HG03064 (cell line): ENCODE measurements at regions not wholly inside any gene's neighbourhood (a gene's known extent, or its start where the extent isn't known, plus 50 kb on each side); places are given as distances from the start of the nearest gene placed in this dataset.

Source experiments
- ATAC-seq: cut with Tn5 transposase; IDR thresholded peaks from one replicate; pipeline ENCODE4 v1.9.1; 2021; ENCODE audit warnings: low read depth; ENCODE audit not compliant: unreplicated experiment

GRCh38 chr13:91086936-91087716 lies 260.4 kb upstream of the MIR17HG start:
- no peak for ATAC-seq

- no peak for ATAC-seq
These were observed 250.2 kb upstream of the MIR17HG start for GRCh38 chr13:91097269-91097668.

GRCh38 chr13:91099877-91100276 lies 247.6 kb upstream of the MIR17HG start:
- ATAC-seq = no peak

- no peak for ATAC-seq
These were observed 246.5 kb upstream of the MIR17HG start for GRCh38 chr13:91100944-91101343.

- no peak for ATAC-seq
These were observed 246.1 kb upstream of the MIR17HG start for GRCh38 chr13:91101381-91101780.

- no peak for ATAC-seq
These were observed 242.2 kb upstream of the MIR17HG start for GRCh38 chr13:91105270-91105669.

- no peak for ATAC-seq
These were observed 240.9 kb upstream of the MIR17HG start for GRCh38 chr13:91106565-91106964.

- no peak for ATAC-seq
These were observed 239.2 kb upstream of the MIR17HG start for GRCh38 chr13:91108315-91108714.

GRCh38 chr13:91111476-91112200 lies 235.8 kb upstream of the MIR17HG start:
- no peak for ATAC-seq

- ATAC-seq = no peak
These were observed 235.1 kb upstream of the MIR17HG start for GRCh38 chr13:91112201-91112923.

- no peak for ATAC-seq
These were observed 234.6 kb upstream of the MIR17HG start for GRCh38 chr13:91112924-91113277.

- ATAC-seq = no peak
These were observed 231.7 kb upstream of the MIR17HG start for GRCh38 chr13:91115776-91116175.

- no peak for ATAC-seq
These were observed 230.1 kb upstream of the MIR17HG start for GRCh38 chr13:91117351-91117750.

GRCh38 chr13:91119643-91120042 lies 227.8 kb upstream of the MIR17HG start:
- no peak for ATAC-seq

GRCh38 chr13:91122766-91123165 lies 224.7 kb upstream of the MIR17HG start:
- ATAC-seq = no peak

- no peak for ATAC-seq
These were observed 223.9 kb upstream of the MIR17HG start for GRCh38 chr13:91123456-91124127.

- ATAC-seq = no peak
These were observed 220.7 kb upstream of the MIR17HG start for GRCh38 chr13:91126806-91127205.

GRCh38 chr13:91127995-91128394 lies 219.5 kb upstream of the MIR17HG start:
- ATAC-seq = no peak

GRCh38 chr13:91132381-91132780 lies 215.1 kb upstream of the MIR17HG start:
- no peak for ATAC-seq

GRCh38 chr13:91132786-91133185 lies 214.7 kb upstream of the MIR17HG start:
- no peak for ATAC-seq
